Esophagus squamous epithelium (tissue), 4 donors: ENCODE measurements at regions not wholly inside any gene's neighbourhood (a gene's known extent, or its start where the extent isn't known, plus 50 kb on each side); places are given as distances from the start of the nearest gene placed in this dataset.

Experiments used
- CTCF ChIP-seq, 6 experiments: fragments of 450-650 bp in 4 of 6; fragments of 200-600 bp in 2 of 6; sonication (generic) in 2 of 6; IDR thresholded peaks; one replicate each; pipeline ENCODE4 v1.5.1; 2016 to 2019; ENCODE audit warnings: antibody characterized with exemption in 6 of 6, mild to moderate bottlenecking in 4 of 6, moderate library complexity in 4 of 6
- POLR2A ChIP-seq, 4 donors: fragments of 450-650 bp; IDR thresholded peaks; one replicate each; pipeline ENCODE4 v1.6.1; 2017; ENCODE audit warnings: antibody characterized with exemption in 4 of 4, mild to moderate bottlenecking in 4 of 4, moderate library complexity in 3 of 4

- TF ChIP-seq CTCF (IDR thresholded peaks at IDR 0.05) (no peak), POLR2A (IDR thresholded peaks at IDR 0.05) (no peak)
Observed at GRCh38 chr1:193794239-193794638, 607.8 kb upstream of the B3GALT2 start.
